Trophoblast cell (in vitro differentiated cells and primary cell): ENCODE measurements at regions not wholly inside any gene's neighbourhood (a gene's known extent, or its start where the extent isn't known, plus 50 kb on each side); places are given as distances from the start of the nearest gene placed in this dataset.

Experiments
- DNase-seq, 2 donors: peaks; one replicate each; pipeline ENCODE4 v3.0.0-alpha.2; 2016
- H2AFZ ChIP-seq: 2 replicates; pipeline ENCODE4 v1.6.1; 2013; ENCODE audit warnings: low read length, moderate library complexity, mild to moderate bottlenecking; ENCODE audit not compliant: insufficient read depth, poor library complexity
- H2AK5ac ChIP-seq: 2 replicates; pipeline ENCODE4 v1.6.1; 2013; ENCODE audit warnings: mild to moderate bottlenecking, low read length
- H2BK120ac ChIP-seq: 2 replicates; pipeline ENCODE4 v1.6.1; 2013; ENCODE audit warnings: low read length, mild to moderate bottlenecking, moderate library complexity; ENCODE audit not compliant: insufficient read depth, poor library complexity
- H2BK12ac ChIP-seq: 2 replicates; pipeline ENCODE4 v1.6.1; 2013; ENCODE audit warnings: mild to moderate bottlenecking, low read length, moderate library complexity
- H2BK5ac ChIP-seq: 2 replicates; pipeline ENCODE4 v1.6.1; 2013; ENCODE audit warnings: low read length, low read depth, moderate library complexity, mild to moderate bottlenecking; ENCODE audit not compliant: poor library complexity
- H3K14ac ChIP-seq: 2 replicates; pipeline ENCODE4 v1.6.1; 2013; ENCODE audit warnings: mild to moderate bottlenecking, low read length
- H3K18ac ChIP-seq: 2 replicates; pipeline ENCODE4 v1.6.1; 2013; ENCODE audit warnings: mild to moderate bottlenecking, low read length
- H3K23ac ChIP-seq: 2 replicates; pipeline ENCODE4 v1.6.1; 2013; ENCODE audit warnings: low read length
- H3K27ac ChIP-seq: 2 replicates; pipeline ENCODE4 v1.5.1; 2013; ENCODE audit warnings: low read depth, mild to moderate bottlenecking, inconsistent platforms, low read length, moderate library complexity
- H3K27me3 ChIP-seq: 2 replicates; pipeline ENCODE4 v1.6.1; 2013; ENCODE audit warnings: inconsistent platforms, mild to moderate bottlenecking, low read length, moderate library complexity; ENCODE audit not compliant: insufficient read depth
- H3K36me3 ChIP-seq, 2 experiments: 1 replicate in 1 of 2; 2 replicates in 1 of 2; pipeline ENCODE4 v1.6.1; 2013; ENCODE audit warnings: low read length in 2 of 2, mild to moderate bottlenecking in 2 of 2, moderate library complexity in 1 of 2; ENCODE audit not compliant: insufficient read depth in 2 of 2, control insufficient read depth in 1 of 2
- H3K4ac ChIP-seq: 2 replicates; pipeline ENCODE4 v1.6.1; 2013; ENCODE audit warnings: low read depth, mild to moderate bottlenecking, low read length, moderate library complexity
- H3K4me1 ChIP-seq, 2 experiments: 1 replicate in 1 of 2; 2 replicates in 1 of 2; pipeline ENCODE4 v1.6.1; 2013; ENCODE audit warnings: low read length in 2 of 2, mild to moderate bottlenecking in 2 of 2, moderate library complexity in 1 of 2; ENCODE audit not compliant: insufficient read depth in 2 of 2, control insufficient read depth in 1 of 2
- H3K4me2 ChIP-seq: 2 replicates; pipeline ENCODE4 v1.6.1; 2013; ENCODE audit warnings: inconsistent platforms, mild to moderate bottlenecking, low read length, moderate library complexity
- H3K4me3 ChIP-seq: 2 replicates; pipeline ENCODE4 v1.5.1; 2013; ENCODE audit warnings: mild to moderate bottlenecking, low read depth, low read length, inconsistent platforms
- H3K79me1 ChIP-seq: one replicate; pipeline ENCODE4 v1.6.1; 2013; ENCODE audit warnings: low read length
- H3K79me2 ChIP-seq: 2 replicates; pipeline ENCODE4 v1.6.1; 2013; ENCODE audit warnings: low read length, mild to moderate bottlenecking; ENCODE audit not compliant: control insufficient read depth, insufficient read depth, poor library complexity
- H3K9ac ChIP-seq: 2 replicates; pipeline ENCODE4 v1.6.1; 2013; ENCODE audit warnings: mild to moderate bottlenecking, low read length
- H3K9me3 ChIP-seq: 2 replicates; pipeline ENCODE4 v1.6.1; 2013; ENCODE audit warnings: low read depth, mild to moderate bottlenecking, control low read depth, inconsistent platforms, low read length; ENCODE audit not compliant: insufficient read depth
- H4K12ac ChIP-seq: 2 replicates; pipeline ENCODE4 v1.6.1; 2013; ENCODE audit warnings: low read depth, mild to moderate bottlenecking, low read length, moderate library complexity
- H4K8ac ChIP-seq: 2 replicates; pipeline ENCODE4 v1.6.1; 2013; ENCODE audit warnings: low read depth, mild to moderate bottlenecking, low read length, moderate library complexity
- H4K91ac ChIP-seq: one replicate; pipeline ENCODE4 v1.6.1; 2013; ENCODE audit warnings: low read depth, mild to moderate bottlenecking, low read length, moderate library complexity
- WGBS: extraction: QIAGEN DNeasy Blood & Tissue Kit; methylation state at CpG from one replicate; pipeline ENCODE4 v1.1.7; 2013; ENCODE audit warnings: missing lambda C conversion rate; ENCODE audit not compliant: insufficient read length, insufficient coverage; ENCODE audit errors: extremely low coverage; 5-methylcytosine and 5-hydroxymethylcytosine counted together

GRCh38 chr13:106277484-106278154 is 257.8 kb downstream of the EFNB2 start:
- H2AK5ac ChIP-seq = no peak overlapping the region
- H3K9ac ChIP-seq = no peak overlapping the region
- no peak overlapping the region for H3K14ac ChIP-seq
- H3K4me1 ChIP-seq = no peaks in the 10 kb centered on the region
- no peak overlapping the region for H2BK12ac ChIP-seq
- H3K36me3 ChIP-seq = no peaks in the 10 kb centered on the region
- no peak overlapping the region for H3K18ac ChIP-seq
- no peaks in the 10 kb centered on the region for H3K79me2 ChIP-seq
- no peak overlapping the region for H4K8ac ChIP-seq
- no peak for DNase-seq
- no peaks in the 10 kb centered on the region for H3K27me3 ChIP-seq
- H3K23ac ChIP-seq = no peak overlapping the region
- no peaks in the 10 kb centered on the region for H3K79me1 ChIP-seq
- H2BK5ac ChIP-seq = no peak overlapping the region
- H2BK120ac ChIP-seq = no peak overlapping the region
- H3K4ac ChIP-seq = no peak overlapping the region
- H4K12ac ChIP-seq = no peak overlapping the region
- no peak overlapping the region for H3K4me3 ChIP-seq
- H4K91ac ChIP-seq = no peak overlapping the region
- H3K4me2 ChIP-seq = no peak overlapping the region
- H3K9me3 ChIP-seq = no peaks in the 10 kb centered on the region
- WGBS = no CpG with 5 or more reads among the region's 10 CpGs
- no peak overlapping the region for H2AFZ ChIP-seq
- H3K27ac ChIP-seq = no peak overlapping the region

GRCh38 chr13:106276876-106277275 is 258.6 kb downstream of the EFNB2 start:
- Histone ChIP-seq H3K4me2 (no peak overlapping the region), H2AFZ (no peak overlapping the region), H3K27me3 (no peaks in the 10 kb centered on the region), H3K9me3 (no peaks in the 10 kb centered on the region), H3K14ac (no peak overlapping the region), H3K27ac (no peak overlapping the region), H2BK5ac (no peak overlapping the region), H2BK12ac (no peak overlapping the region), H3K79me1 (no peaks in the 10 kb centered on the region), H3K4me3 (no peak overlapping the region), H4K12ac (no peak overlapping the region), H3K18ac (no peak overlapping the region), H3K79me2 (no peaks in the 10 kb centered on the region), H3K23ac (no peak overlapping the region), H2BK120ac (no peak overlapping the region), H2AK5ac (no peak overlapping the region), H4K91ac (no peak overlapping the region), H3K4ac (no peak overlapping the region), H3K36me3 (no peaks in the 10 kb centered on the region), H4K8ac (no peak overlapping the region), H3K4me1 (no peaks in the 10 kb centered on the region), H3K9ac (no peak overlapping the region)
- DNase-seq = no peak
- no CpG with 5 or more reads among the region's 4 CpGs for WGBS

GRCh38 chr13:106275446-106276032 is 259.9 kb downstream of the EFNB2 start:
- Histone ChIP-seq H3K27me3 (no peaks in the 10 kb centered on the region), H3K9ac (no peak overlapping the region), H4K12ac (no peak overlapping the region), H3K4me1 (no peaks in the 10 kb centered on the region), H3K79me2 (no peaks in the 10 kb centered on the region), H3K4ac (no peak overlapping the region), H3K36me3 (no peaks in the 10 kb centered on the region), H3K27ac (no peak overlapping the region), H2AK5ac (no peak overlapping the region), H3K4me3 (no peak overlapping the region), H3K9me3 (peaks cover 3% of the 10 kb centered on the region), H3K23ac (no peak overlapping the region), H3K4me2 (no peak overlapping the region), H2BK120ac (no peak overlapping the region), H4K91ac (no peak overlapping the region), H2AFZ (no peak overlapping the region), H2BK12ac (no peak overlapping the region), H2BK5ac (no peak overlapping the region), H3K79me1 (no peaks in the 10 kb centered on the region), H4K8ac (no peak overlapping the region), H3K14ac (no peak overlapping the region), H3K18ac (no peak overlapping the region)
- DNase-seq = no peak
- no CpG with 5 or more reads among the region's 4 CpGs for WGBS

- H3K4ac ChIP-seq = no peak overlapping the region
Observed at GRCh38 chr13:106274551-106275203, 260.8 kb downstream of the EFNB2 start.

More at GRCh38 chr13:106274551-106275203, 260.8 kb downstream of the EFNB2 start:
- no peaks in the 10 kb centered on the region for H3K4me1 ChIP-seq
- H3K9me3 ChIP-seq = peaks cover 3% of the 10 kb centered on the region
- H2AK5ac ChIP-seq = no peak overlapping the region
- WGBS = no CpG with 5 or more reads among the region's 3 CpGs
- no peak overlapping the region for H3K14ac ChIP-seq
- no peak overlapping the region for H3K23ac ChIP-seq
- no peaks in the 10 kb centered on the region for H3K79me1 ChIP-seq
- H3K27ac ChIP-seq = no peak overlapping the region
- H4K8ac ChIP-seq = no peak overlapping the region
- no peaks in the 10 kb centered on the region for H3K36me3 ChIP-seq
- no peak for DNase-seq
- H3K79me2 ChIP-seq = no peaks in the 10 kb centered on the region
- no peak overlapping the region for H2BK120ac ChIP-seq
- H4K12ac ChIP-seq = no peak overlapping the region
- H2AFZ ChIP-seq = no peak overlapping the region
- no peak overlapping the region for H3K9ac ChIP-seq
- H2BK12ac ChIP-seq = no peak overlapping the region
- no peak overlapping the region for H3K18ac ChIP-seq
- no peak overlapping the region for H4K91ac ChIP-seq
- H3K4me2 ChIP-seq = no peak overlapping the region
- no peaks in the 10 kb centered on the region for H3K27me3 ChIP-seq
- H2BK5ac ChIP-seq = no peak overlapping the region
- no peak overlapping the region for H3K4me3 ChIP-seq
